ENCODE measurements at regions not wholly inside any gene's neighbourhood (a gene's known extent, or its start where the extent isn't known, plus 50 kb on each side); places are given as distances from the start of the nearest gene placed in this dataset.

GRCh38 chr10:111686796-111687195 lies 496.8 kb downstream of the GPAM start:
- TF ChIP-seq CTCF (IDR thresholded peaks at IDR 0.05; ENCODE audit: low read depth, low read length), result no peak
- no peak overlapping the region for H3K4me3 ChIP-seq (ENCODE audit: low read depth, low read length)

- no peak for TF ChIP-seq CTCF (IDR thresholded peaks at IDR 0.05; ENCODE audit: low read depth, low read length)
- no peak overlapping the region for H3K4me3 ChIP-seq (ENCODE audit: low read depth, low read length)
Measured at GRCh38 chr10:111698711-111699110, 484.9 kb downstream of the GPAM start.

- TF ChIP-seq CTCF (IDR thresholded peaks at IDR 0.05; ENCODE audit: low read depth, low read length), result no peak
- no peak overlapping the region for H3K4me3 ChIP-seq (ENCODE audit: low read depth, low read length)
Measured at GRCh38 chr10:111703986-111704385, 479.6 kb downstream of the GPAM start.

- no peak overlapping the region for H3K4me3 ChIP-seq (ENCODE audit: low read depth, low read length)
- no peak for TF ChIP-seq CTCF (IDR thresholded peaks at IDR 0.05; ENCODE audit: low read depth, low read length)
Measured at GRCh38 chr10:111705021-111705420, 478.5 kb downstream of the GPAM start.

GRCh38 chr10:111706331-111706730 lies 477.2 kb downstream of the GPAM start:
- no peak for TF ChIP-seq CTCF (IDR thresholded peaks at IDR 0.05; ENCODE audit: low read depth, low read length)
- H3K4me3 ChIP-seq (ENCODE audit: low read depth, low read length), result no peak overlapping the region

- TF ChIP-seq CTCF (IDR thresholded peaks at IDR 0.05; ENCODE audit: low read depth, low read length), result no peak
- no peak overlapping the region for H3K4me3 ChIP-seq (ENCODE audit: low read depth, low read length)
Measured at GRCh38 chr10:111707076-111707475, 476.5 kb downstream of the GPAM start.

GRCh38 chr10:111709603-111710002 lies 474.0 kb downstream of the GPAM start:
- no peak overlapping the region for H3K4me3 ChIP-seq (ENCODE audit: low read depth, low read length)
- TF ChIP-seq CTCF (IDR thresholded peaks at IDR 0.05; ENCODE audit: low read depth, low read length), result no peak

Measured in WI38 (cell line).